NCI-H2171 (cell line): ENCODE measurements at regions not wholly inside any gene's neighbourhood (a gene's known extent, or its start where the extent isn't known, plus 50 kb on each side); places are given as distances from the start of the nearest gene placed in this dataset.

ENCODE experiments used
- DNase-seq: peaks from one replicate; lab custom pipeline; 2025; lab: John Stamatoyannopoulos, UW

- no peak for DNase-seq
Measured at GRCh38 chr6:120219339-120219738, 869.8 kb upstream of the MAN1A1 start.

GRCh38 chr6:120214088-120214499 lies 864.5 kb upstream of the MAN1A1 start:
- DNase-seq, result no peak

GRCh38 chr6:120211955-120212792 lies 862.6 kb upstream of the MAN1A1 start:
- no peak for DNase-seq

GRCh38 chr6:120202878-120203277 lies 853.3 kb upstream of the MAN1A1 start:
- DNase-seq, result no peak

GRCh38 chr6:120200853-120201252 lies 851.3 kb upstream of the MAN1A1 start:
- DNase-seq, result no peak

- DNase-seq, result no peak
Measured at GRCh38 chr6:120198033-120198432, 848.5 kb upstream of the MAN1A1 start.

GRCh38 chr6:120186080-120186479 lies 836.5 kb upstream of the MAN1A1 start:
- DNase-seq, result no peak

- no peak for DNase-seq
Measured at GRCh38 chr6:120173250-120173649, 823.7 kb upstream of the MAN1A1 start.

GRCh38 chr6:120164531-120164930 lies 815.0 kb upstream of the MAN1A1 start:
- no peak for DNase-seq

GRCh38 chr6:120157873-120158272 lies 808.3 kb upstream of the MAN1A1 start:
- DNase-seq, result no peak

GRCh38 chr6:120147071-120147871 lies 797.7 kb upstream of the MAN1A1 start:
- DNase-seq, result no peak

- DNase-seq, result no peak
Measured at GRCh38 chr6:120141601-120142000, 792.0 kb upstream of the MAN1A1 start.

GRCh38 chr6:120137492-120137891 lies 787.9 kb upstream of the MAN1A1 start:
- no peak for DNase-seq

GRCh38 chr6:120129228-120129627 lies 779.7 kb upstream of the MAN1A1 start:
- DNase-seq, result no peak

GRCh38 chr6:120122401-120122800 lies 772.8 kb upstream of the MAN1A1 start:
- no peak for DNase-seq

GRCh38 chr6:120116343-120116742 lies 766.8 kb upstream of the MAN1A1 start:
- DNase-seq, result no peak

- no peak for DNase-seq
Measured at GRCh38 chr6:120112980-120113379, 763.4 kb upstream of the MAN1A1 start.

- no peak for DNase-seq
Measured at GRCh38 chr6:120111001-120111400, 761.4 kb upstream of the MAN1A1 start.

- DNase-seq, result no peak
Measured at GRCh38 chr6:120108061-120108795, 758.7 kb upstream of the MAN1A1 start.

- DNase-seq, result no peak
Measured at GRCh38 chr6:120103618-120104017, 754.1 kb upstream of the MAN1A1 start.

GRCh38 chr6:120096696-120097260 lies 747.2 kb upstream of the MAN1A1 start:
- DNase-seq, result no peak

- DNase-seq, result no peak
Measured at GRCh38 chr6:120083186-120083585, 733.6 kb upstream of the MAN1A1 start.
